PC-3 (cell line): ENCODE measurements at regions not wholly inside any gene's neighbourhood (a gene's known extent, or its start where the extent isn't known, plus 50 kb on each side); places are given as distances from the start of the nearest gene placed in this dataset.

Experiments
- CTCF ChIP-seq: fragments of 300-600 bp; sonication (generic); conservative IDR thresholded peaks from 2 replicates; pipeline ENCODE4 v1.5.1; 2017; ENCODE audit warnings: antibody characterized with exemption, low read depth, mild to moderate bottlenecking, low read length
- EZH2 ChIP-seq: fragments of 300-600 bp; sonication (generic); IDR thresholded peaks from one replicate; pipeline ENCODE4 v1.6.1; 2017; ENCODE audit warnings: antibody characterized with exemption, mild to moderate bottlenecking, low read length; ENCODE audit not compliant: unreplicated experiment
- EZH2phosphoT487 ChIP-seq: fragments of 300-600 bp; sonication (generic); IDR thresholded peaks from 2 replicates; pipeline ENCODE4 v1.6.1; 2018; ENCODE audit warnings: mild to moderate bottlenecking, antibody characterized with exemption, low read length, borderline replicate concordance

DNA sequence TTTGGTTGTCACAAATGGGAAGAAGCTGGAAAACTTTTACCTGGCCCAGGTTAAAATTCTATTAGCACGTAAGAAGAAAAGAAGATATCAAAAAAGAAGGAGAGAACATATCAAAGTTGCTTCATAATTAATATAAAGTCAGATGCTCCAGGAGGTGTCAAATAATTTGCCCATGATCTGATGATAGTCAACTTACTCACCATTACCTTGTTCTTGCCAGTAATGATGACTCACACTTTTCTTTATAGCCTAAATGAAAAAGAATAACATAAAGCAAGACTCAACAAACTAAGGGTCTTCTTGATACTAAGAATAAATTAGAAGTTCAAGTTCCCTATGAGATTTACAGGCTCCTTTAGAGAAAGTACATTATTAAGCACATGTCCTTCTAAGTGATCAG lies 580.4 kb downstream of the TTLL7 start:
- TF ChIP-seq CTCF: no peak
- no peak for TF ChIP-seq EZH2
- no peak for TF ChIP-seq EZH2phosphoT487
